Lung (tissue), 11 donors: ENCODE measurements at regions not wholly inside any gene's neighbourhood (a gene's known extent, or its start where the extent isn't known, plus 50 kb on each side); places are given as distances from the start of the nearest gene placed in this dataset.

Experiments
- ATAC-seq: fragments of 200-7000 bp; cut with Tn5 transposase; one replicate; pipeline ENCODE4 v1.9.1; 2020; ENCODE audit warnings: moderate number of reproducible peaks; ENCODE audit not compliant: insufficient read depth, low FRiP score
- DNase-seq, 3 donors: peaks; one replicate each; pipeline ENCODE4 v3.0.0-alpha.2; 2013 to 2017
- H3K27ac ChIP-seq, 2 donors: one replicate each; pipeline ENCODE4 v1.5.1; 2013; ENCODE audit warnings: mild to moderate bottlenecking in 2 of 2, moderate library complexity in 2 of 2, control low read depth in 1 of 2, inconsistent platforms in 1 of 2, low read depth in 1 of 2, low read length in 1 of 2
- H3K27me3 ChIP-seq, 3 donors: one replicate each; pipeline ENCODE4 v1.5.1; 2013; ENCODE audit warnings: low read length in 2 of 3; ENCODE audit not compliant: control insufficient read depth in 3 of 3, insufficient read depth in 3 of 3
- H3K36me3 ChIP-seq, 4 donors: one replicate each; pipeline ENCODE4 v1.5.1; 2013; ENCODE audit warnings: low read length in 4 of 4, mild to moderate bottlenecking in 1 of 4, moderate library complexity in 1 of 4; ENCODE audit not compliant: control insufficient read depth in 4 of 4, insufficient read depth in 4 of 4
- H3K4me1 ChIP-seq, 5 donors: one replicate each; pipeline ENCODE4 v1.5.1; 2013; ENCODE audit warnings: low read length in 5 of 5, mild to moderate bottlenecking in 2 of 5, moderate library complexity in 1 of 5; ENCODE audit not compliant: control insufficient read depth in 5 of 5, insufficient read depth in 5 of 5
- H3K4me3 ChIP-seq: one replicate; pipeline ENCODE4 v1.5.1; 2013; ENCODE audit warnings: mild to moderate bottlenecking, control low read depth, moderate library complexity
- H3K9ac ChIP-seq, 2 donors: one replicate each; pipeline ENCODE4 v1.5.1; 2013; ENCODE audit warnings: low read length in 2 of 2, control low read depth in 1 of 2; ENCODE audit not compliant: insufficient read depth in 1 of 2
- H3K9me3 ChIP-seq, 4 donors: one replicate each; pipeline ENCODE4 v1.5.1; 2013; ENCODE audit warnings: low read length in 3 of 4, mild to moderate bottlenecking in 1 of 4, moderate library complexity in 1 of 4; ENCODE audit not compliant: control insufficient read depth in 4 of 4, insufficient read depth in 3 of 4
- CTCF ChIP-seq: IDR thresholded peaks from 2 replicates; pipeline ENCODE4 v1.5.1; 2012; ENCODE audit warnings: mild to moderate bottlenecking; ENCODE audit errors: control extremely low read depth, extremely low read depth
- WGBS, 2 donors: extraction: QIAGEN DNeasy Blood & Tissue Kit; methylation state at CpG; one replicate each; pipeline ENCODE4 v1.1.7; 2013; 5-methylcytosine and 5-hydroxymethylcytosine counted together
- donor health status: control.
- donor health status: control.
- donor health status: Bipolar disorder and iron deficiency.
- donor health status: healthy.
- donor health status: DM: yes; HTN: yes; CAD: no.

GRCh38 chr13:103164251-103164650 is 98.0 kb upstream of the SLC10A2 start:
- DNase-seq (no peak), ATAC-seq (no peak)
- Histone ChIP-seq H3K27me3 (no peaks in the 10 kb centered on the region), H3K4me1 (no peaks in the 10 kb centered on the region), H3K27ac (no peak overlapping the region), H3K4me3 (no peak overlapping the region), H3K36me3 (no peaks in the 10 kb centered on the region), H3K9me3 (peaks cover 0 to 4% (median 0%) of the 10 kb centered on the region in 4 donors), H3K9ac (no peak overlapping the region)
- 97 to 98% methylated on average over 1 of the region's 1 CpG for WGBS, 2 donors
- no peak for TF ChIP-seq CTCF

- Histone ChIP-seq H3K9ac (no peak overlapping the region), H3K27me3 (no peaks in the 10 kb centered on the region), H3K9me3 (peaks cover 0 to 3% (median 0%) of the 10 kb centered on the region in 4 donors), H3K36me3 (no peaks in the 10 kb centered on the region), H3K4me3 (no peak overlapping the region), H3K27ac (no peak overlapping the region), H3K4me1 (peaks cover 0 to 4% (median 0%) of the 10 kb centered on the region in 5 donors)
- WGBS, 2 donors = 59 to 68% methylated on average over 3 of the region's 3 CpGs
- ATAC-seq (no peak), DNase-seq (no peak)
- TF ChIP-seq CTCF = no peak
Measured at GRCh38 chr13:103161476-103161875, 95.3 kb upstream of the SLC10A2 start.

- no peaks in the 10 kb centered on the region for H3K27me3 ChIP-seq
- no peak overlapping the region for H3K27ac ChIP-seq
- TF ChIP-seq CTCF = no peak
- ATAC-seq = no peak
- peaks cover 0 to 20% (median 0%) of the 10 kb centered on the region in 5 donors for H3K4me1 ChIP-seq
- no peaks in the 10 kb centered on the region for H3K36me3 ChIP-seq
- WGBS, 2 donors = 38 to 50% methylated on average over 2 of the region's 2 CpGs
- H3K4me3 ChIP-seq = no peak overlapping the region
- DNase-seq = no peak
- no peak overlapping the region for H3K9ac ChIP-seq
- H3K9me3 ChIP-seq = no peaks in the 10 kb centered on the region
Measured at GRCh38 chr13:103157434-103158145, 91.4 kb upstream of the SLC10A2 start.

- no peaks in the 10 kb centered on the region for H3K36me3 ChIP-seq
- peaks cover 0 to 20% (median 0%) of the 10 kb centered on the region in 5 donors for H3K4me1 ChIP-seq
- no peaks in the 10 kb centered on the region for H3K9me3 ChIP-seq
- no peak for TF ChIP-seq CTCF
- no peaks in the 10 kb centered on the region for H3K27me3 ChIP-seq
- H3K27ac ChIP-seq = no peak overlapping the region
- no peak for DNase-seq
- 40 to 57% methylated on average over 3 of the region's 3 CpGs for WGBS, 2 donors
- no peak overlapping the region for H3K4me3 ChIP-seq
- no peak for ATAC-seq
- H3K9ac ChIP-seq = no peak overlapping the region
Measured at GRCh38 chr13:103157016-103157415, 90.8 kb upstream of the SLC10A2 start.
